Karpas-422 (cell line): ENCODE measurements at regions not wholly inside any gene's neighbourhood (a gene's known extent, or its start where the extent isn't known, plus 50 kb on each side); places are given as distances from the start of the nearest gene placed in this dataset.
"Not testable (repeated sequence)": the region's sequence is repeated elsewhere in the genome, so short reads cannot be mapped to it uniquely, and the experiment has no call there.

ENCODE experiments used
- DNase-seq: peaks from one replicate; pipeline ENCODE4 v3.0.0-alpha.2; 2015
- H2AFZ ChIP-seq: fragments of 200-600 bp; sonication (generic); 2 replicates; pipeline ENCODE4 v1.6.1; 2014; ENCODE audit warnings: antibody characterized with exemption, low read length, mixed read lengths
- H3K27ac ChIP-seq: fragments of 200-600 bp; sonication (generic); 2 replicates; pipeline ENCODE4 v1.5.1; 2014; ENCODE audit warnings: mild to moderate bottlenecking, low read length, moderate library complexity
- H3K27me3 ChIP-seq: fragments of 200-600 bp; sonication (generic); 2 replicates; pipeline ENCODE4 v1.6.1; 2014; ENCODE audit warnings: low read length, mixed read lengths
- H3K36me3 ChIP-seq: fragments of 200-600 bp; sonication (generic); 2 replicates; pipeline ENCODE4 v1.6.1; 2014; ENCODE audit warnings: low read length, mixed read lengths; ENCODE audit not compliant: insufficient read depth
- H3K4me1 ChIP-seq: fragments of 200-600 bp; sonication (generic); 2 replicates; pipeline ENCODE4 v1.6.1; 2014; ENCODE audit warnings: mild to moderate bottlenecking, low read length, mixed read lengths
- H3K4me2 ChIP-seq: fragments of 200-600 bp; sonication (generic); 2 replicates; pipeline ENCODE4 v1.6.1; 2014; ENCODE audit warnings: low read length, low read depth, mild to moderate bottlenecking; ENCODE audit not compliant: poor library complexity, severe bottlenecking
- H3K4me3 ChIP-seq: fragments of 200-600 bp; sonication (generic); 2 replicates; pipeline ENCODE4 v1.5.1; 2014; ENCODE audit warnings: mild to moderate bottlenecking, antibody characterized with exemption, low read length, mixed read lengths
- H3K79me2 ChIP-seq: fragments of 200-600 bp; sonication (generic); 2 replicates; pipeline ENCODE4 v1.6.1; 2014; ENCODE audit warnings: mild to moderate bottlenecking, low read length, mixed read lengths
- H3K9ac ChIP-seq: fragments of 200-600 bp; sonication (generic); 2 replicates; pipeline ENCODE4 v1.6.0; 2014; ENCODE audit warnings: low read length
- H3K9me2 ChIP-seq: fragments of 200-600 bp; sonication (generic), shearing (Covaris generic); replicated peaks from 2 replicates; pipeline ENCODE4 v1.6.0; 2014; ENCODE audit warnings: mild to moderate bottlenecking, low read length, moderate library complexity; ENCODE audit not compliant: insufficient read depth
- H3K9me3 ChIP-seq: fragments of 300-700, 200-600 bp; sonication (generic); 2 replicates; pipeline ENCODE4 v1.6.1; 2014; ENCODE audit warnings: low read length, mixed read lengths
- H4K20me1 ChIP-seq: fragments of 200-600 bp; sonication (generic); 2 replicates; pipeline ENCODE4 v1.6.1; 2014; ENCODE audit warnings: mild to moderate bottlenecking, antibody characterized with exemption, low read length, low read depth; ENCODE audit not compliant: insufficient read depth

DNA sequence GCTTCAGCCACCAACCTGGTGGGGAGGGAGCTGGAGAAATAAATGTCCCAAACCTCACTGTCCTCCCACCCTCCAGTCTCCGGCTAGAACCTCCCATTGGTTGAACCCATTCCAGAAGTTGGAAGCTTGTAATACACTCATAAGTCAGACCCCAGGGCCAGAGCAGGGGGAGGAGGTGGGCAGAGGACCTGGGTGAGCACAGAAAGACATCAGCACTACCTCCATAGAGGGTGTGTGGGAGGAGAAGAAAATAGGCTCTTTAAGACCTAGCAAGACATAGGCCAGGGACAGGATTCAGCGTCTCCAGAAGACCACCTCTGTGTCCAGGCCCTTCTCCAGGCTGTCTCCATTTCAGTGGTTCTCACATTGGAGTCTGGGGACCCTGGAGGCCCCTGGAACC, 73.3 kb upstream of the TOP1 start:
- Histone ChIP-seq H3K4me1 (peaks cover 4% of the 10 kb centered on the region; the same call in 1 of the 2 replicates), H3K4me2 (no peak overlapping the region), H3K79me2 (no peaks in the 10 kb centered on the region), H3K27me3 (no peaks in the 10 kb centered on the region), H3K9me2 (no peaks in the 10 kb centered on the region), H4K20me1 (no peaks in the 10 kb centered on the region), H2AFZ (no peak overlapping the region), H3K9ac (no peak overlapping the region), H3K27ac (no peak overlapping the region), H3K9me3 (no peaks in the 10 kb centered on the region), H3K4me3 (no peak overlapping the region), H3K36me3 (no peaks in the 10 kb centered on the region)
- no peak for DNase-seq

DNA sequence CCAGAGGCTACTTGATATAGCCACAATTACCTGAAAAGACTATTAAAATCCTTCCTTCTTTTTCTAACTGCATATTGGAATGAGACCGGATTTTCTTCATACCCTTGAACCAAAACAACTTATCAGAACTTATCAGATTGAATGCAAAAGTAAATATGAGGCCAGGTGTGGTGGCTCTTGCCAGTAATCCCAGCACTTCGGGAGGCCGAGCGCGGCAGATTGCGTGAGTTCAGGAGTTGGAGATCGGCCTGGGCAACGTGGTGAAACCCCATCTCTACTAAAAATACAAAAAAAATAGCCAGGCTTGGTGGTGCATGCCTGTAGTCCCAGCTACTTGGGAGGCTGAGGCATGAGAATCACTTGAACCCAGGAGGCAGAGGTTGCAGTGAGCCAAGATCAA, 72.8 kb upstream of the TOP1 start:
- not testable (repeated sequence) for H3K27ac ChIP-seq, H3K27me3 ChIP-seq, H3K36me3 ChIP-seq, H3K79me2 ChIP-seq, H3K9me3 ChIP-seq, H4K20me1 ChIP-seq, H3K4me2 ChIP-seq, H3K9me2 ChIP-seq, H2AFZ ChIP-seq, H3K9ac ChIP-seq, H3K4me1 ChIP-seq, DNase-seq, H3K4me3 ChIP-seq

DNA sequence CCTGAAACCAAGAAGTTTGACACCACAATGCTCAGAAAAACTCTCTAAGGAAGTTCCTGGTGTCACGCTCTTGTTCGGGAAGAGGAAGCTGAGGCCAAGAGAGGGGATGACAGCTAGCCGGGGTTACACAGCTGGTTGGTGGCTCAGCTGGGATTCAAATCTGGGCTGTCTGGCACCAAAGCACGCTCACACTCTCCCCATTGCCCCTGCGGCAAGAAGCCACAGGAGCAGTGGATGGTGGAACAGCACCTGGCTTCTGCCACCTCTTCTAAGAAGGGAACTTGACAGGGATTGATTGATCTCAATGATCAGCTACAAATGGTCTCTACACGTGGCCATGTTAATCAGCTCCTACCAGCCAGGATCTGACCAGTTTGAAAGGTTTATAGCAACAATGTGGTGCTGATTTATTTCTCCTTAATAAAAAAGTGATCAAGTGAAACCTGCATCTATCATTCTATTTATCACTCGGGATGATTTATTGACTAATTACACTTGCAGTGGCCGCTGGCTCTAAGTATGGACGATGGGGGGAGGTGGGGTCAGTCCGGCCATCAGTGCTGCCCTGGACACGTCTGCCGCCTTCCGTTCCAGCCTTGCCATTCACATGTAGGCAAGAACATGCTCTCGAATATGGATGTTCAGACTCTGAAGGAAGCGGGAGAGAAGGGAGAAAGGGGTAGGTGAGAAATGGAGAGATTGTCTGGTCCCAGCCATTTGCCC, 71.9 kb upstream of the TOP1 start:
- H3K4me2 ChIP-seq, result no peak overlapping the region
- H2AFZ ChIP-seq, result no peak overlapping the region
- peaks cover 4% of the 10 kb centered on the region; the same call in 1 of the 2 replicates for H3K4me1 ChIP-seq

DNA sequence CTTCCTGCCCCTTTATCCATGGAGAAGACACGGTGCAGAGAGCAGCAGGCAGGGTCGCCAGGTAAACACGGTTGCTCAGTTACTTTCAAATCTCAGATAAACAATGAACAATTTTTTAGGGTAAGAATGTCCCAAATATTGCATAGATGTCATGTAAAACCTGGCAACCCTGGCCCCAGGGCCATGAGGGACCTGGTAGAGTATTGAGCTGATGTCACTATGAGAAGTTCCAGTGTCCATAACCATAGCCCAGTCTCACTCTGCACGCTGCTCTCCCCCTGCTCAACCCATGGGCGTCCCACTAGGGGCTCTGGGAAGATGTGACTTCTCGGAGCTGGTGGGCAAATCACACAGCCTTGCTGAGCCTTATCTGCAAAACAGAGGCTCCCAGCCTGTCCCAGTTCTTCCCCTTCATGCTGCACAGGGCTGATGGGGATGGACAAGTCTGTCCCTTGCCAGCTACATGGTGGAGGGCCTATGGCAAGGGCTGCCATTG, 71.3 kb upstream of the TOP1 start:
- Histone ChIP-seq H3K27ac (no peak overlapping the region), H3K9ac (no peak overlapping the region), H3K4me1 (peaks cover 4% of the 10 kb centered on the region; the same call in 1 of the 2 replicates), H3K36me3 (no peaks in the 10 kb centered on the region), H3K79me2 (no peaks in the 10 kb centered on the region), H3K4me3 (no peak overlapping the region), H3K9me3 (no peaks in the 10 kb centered on the region), H2AFZ (no peak overlapping the region), H3K4me2 (no peak overlapping the region), H3K9me2 (no peaks in the 10 kb centered on the region), H4K20me1 (no peaks in the 10 kb centered on the region), H3K27me3 (no peaks in the 10 kb centered on the region)
- DNase-seq, result no peak

More for the DNA sequence above, 71.9 kb upstream of the TOP1 start:
- DNase-seq, result peak; percentile 61
- no peaks in the 10 kb centered on the region for H3K9me2 ChIP-seq
- H3K27ac ChIP-seq, result no peak overlapping the region
- H4K20me1 ChIP-seq, result no peaks in the 10 kb centered on the region
- H3K9me3 ChIP-seq, result no peaks in the 10 kb centered on the region
- H3K27me3 ChIP-seq, result no peaks in the 10 kb centered on the region
- H3K79me2 ChIP-seq, result no peaks in the 10 kb centered on the region
- H3K9ac ChIP-seq, result no peak overlapping the region
- no peaks in the 10 kb centered on the region for H3K36me3 ChIP-seq
- no peak overlapping the region for H3K4me3 ChIP-seq

DNA sequence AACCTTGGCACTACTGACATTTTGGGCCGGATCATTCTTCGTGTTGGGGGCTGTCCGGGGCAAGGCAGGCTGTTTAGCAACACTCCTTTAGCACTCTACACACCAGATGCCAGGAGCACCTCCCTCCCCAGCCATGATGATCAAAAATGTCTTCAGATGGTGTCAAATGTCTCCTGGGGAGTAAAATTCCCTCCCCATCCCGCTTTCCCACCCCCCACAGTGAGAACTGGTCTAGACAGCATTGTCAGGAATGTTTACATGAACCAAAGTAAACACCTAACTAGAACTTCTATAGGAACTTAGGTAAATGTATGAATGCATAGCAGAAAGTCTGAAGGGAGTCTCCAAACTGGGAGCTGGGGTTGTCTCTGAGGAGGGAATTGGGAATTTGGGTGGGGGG, 70.0 kb upstream of the TOP1 start:
- no peak for DNase-seq
- Histone ChIP-seq H3K9ac (no peak overlapping the region), H2AFZ (no peak overlapping the region), H3K36me3 (no peaks in the 10 kb centered on the region), H3K9me2 (no peaks in the 10 kb centered on the region), H3K4me2 (no peak overlapping the region), H3K9me3 (no peaks in the 10 kb centered on the region), H3K79me2 (no peaks in the 10 kb centered on the region), H4K20me1 (no peaks in the 10 kb centered on the region), H3K4me3 (no peak overlapping the region), H3K4me1 (peaks cover 4% of the 10 kb centered on the region; the same call in 1 of the 2 replicates), H3K27me3 (no peaks in the 10 kb centered on the region), H3K27ac (no peak overlapping the region)

DNA sequence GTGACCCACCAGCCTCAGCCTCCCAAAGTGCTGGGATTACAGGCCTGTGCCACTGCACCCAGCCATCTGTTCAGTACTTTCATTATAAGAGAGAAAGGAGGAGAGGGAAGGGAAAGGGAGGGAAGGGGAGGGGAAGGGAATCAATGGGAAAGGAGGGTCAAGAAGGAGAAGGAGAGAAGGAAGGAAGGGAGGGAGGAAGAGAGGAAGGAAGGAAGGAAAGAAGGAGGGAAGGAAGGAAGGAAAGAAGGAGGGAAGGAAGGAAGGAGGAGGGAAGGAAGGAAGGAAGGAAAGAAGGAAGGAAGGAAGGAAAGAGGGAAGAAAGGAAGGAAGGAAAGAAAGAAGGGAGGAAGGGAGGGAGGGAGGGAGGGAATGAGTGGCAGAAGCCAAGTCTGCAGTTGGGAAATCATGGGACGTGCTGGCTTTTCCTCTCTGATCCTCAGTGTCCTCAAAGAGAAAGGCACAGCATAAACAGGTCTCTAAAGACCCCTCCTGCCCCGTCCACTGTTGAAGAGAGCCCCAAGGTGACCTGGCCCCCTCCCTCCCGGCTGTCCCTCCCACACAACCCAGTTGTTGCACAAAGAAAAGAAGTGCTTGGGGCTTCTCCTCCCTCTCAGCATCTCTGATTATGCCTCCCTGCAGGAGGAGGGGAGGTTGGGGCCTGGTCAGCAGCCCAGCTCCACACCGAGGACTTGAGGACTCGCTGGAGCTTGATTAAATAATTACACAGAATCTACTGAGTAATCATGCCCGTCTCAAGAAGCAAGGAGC, 69.1 kb upstream of the TOP1 start:
- Histone ChIP-seq H3K9ac (no peak overlapping the region), H3K79me2 (no peaks in the 10 kb centered on the region), H3K4me3 (no peak overlapping the region), H3K27ac (no peak overlapping the region), H3K36me3 (no peaks in the 10 kb centered on the region), H4K20me1 (no peaks in the 10 kb centered on the region), H3K9me3 (no peaks in the 10 kb centered on the region), H3K4me1 (peaks cover 4% of the 10 kb centered on the region; the same call in 1 of the 2 replicates), H2AFZ (no peak overlapping the region), H3K27me3 (no peaks in the 10 kb centered on the region), H3K4me2 (no peak overlapping the region), H3K9me2 (no peaks in the 10 kb centered on the region)
- DNase-seq, result no peak

DNA sequence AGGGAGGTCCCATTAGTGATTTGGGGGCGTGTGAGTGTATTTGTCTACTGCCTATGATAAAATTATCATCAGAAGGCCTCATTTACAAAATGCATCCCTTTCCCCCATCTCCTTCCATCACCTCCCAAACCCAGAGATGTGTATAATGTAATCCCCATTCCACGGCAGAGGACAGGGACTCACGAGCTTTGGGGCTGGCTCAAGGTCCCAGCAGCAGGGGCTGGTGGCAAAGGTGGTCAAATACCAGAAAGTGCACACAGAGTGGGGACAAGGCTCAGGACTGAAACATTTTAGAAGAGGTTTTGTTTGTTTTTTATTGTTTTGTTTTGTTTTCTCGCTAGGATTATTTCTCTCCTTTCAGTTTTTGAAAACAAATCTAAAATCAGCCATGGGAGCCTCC, 68.5 kb upstream of the TOP1 start:
- H2AFZ ChIP-seq, result no peak overlapping the region
- no peaks in the 10 kb centered on the region for H3K9me3 ChIP-seq
- H4K20me1 ChIP-seq, result no peaks in the 10 kb centered on the region
- no peak overlapping the region for H3K27ac ChIP-seq
- peaks cover 4% of the 10 kb centered on the region; the same call in 1 of the 2 replicates for H3K4me1 ChIP-seq
- no peak overlapping the region for H3K9ac ChIP-seq
- H3K9me2 ChIP-seq, result no peaks in the 10 kb centered on the region
- no peak overlapping the region for H3K4me2 ChIP-seq
- no peaks in the 10 kb centered on the region for H3K79me2 ChIP-seq
- H3K27me3 ChIP-seq, result no peaks in the 10 kb centered on the region
- DNase-seq, result no peak
- no peak overlapping the region for H3K4me3 ChIP-seq
- H3K36me3 ChIP-seq, result no peaks in the 10 kb centered on the region

DNA sequence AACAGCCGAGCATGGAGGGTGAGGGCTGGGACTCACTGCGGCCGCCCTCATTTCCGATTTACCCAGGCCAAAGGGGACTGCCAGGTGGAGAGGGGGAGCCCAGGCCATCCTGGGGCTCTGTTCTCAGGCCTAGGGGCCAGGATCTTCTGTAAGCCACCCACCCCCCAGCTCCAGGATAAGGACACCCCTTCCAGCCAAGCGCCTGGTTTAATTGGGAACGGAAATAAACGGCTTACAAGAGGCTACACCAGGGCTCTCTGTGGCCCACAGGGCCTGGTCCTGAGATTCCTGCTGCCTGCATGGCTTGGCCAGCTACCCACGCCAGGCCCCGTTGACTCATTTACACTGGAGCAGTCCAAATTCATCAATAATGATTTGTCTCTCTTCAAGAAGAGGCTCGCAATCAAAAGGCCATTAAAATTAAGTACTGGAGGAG, 68.1 kb upstream of the TOP1 start:
- Histone ChIP-seq H4K20me1 (no peaks in the 10 kb centered on the region), H3K4me1 (peaks cover 4% of the 10 kb centered on the region; the same call in 1 of the 2 replicates), H3K4me3 (no peak overlapping the region), H3K4me2 (no peak overlapping the region), H3K27me3 (no peaks in the 10 kb centered on the region), H2AFZ (no peak overlapping the region), H3K9me2 (no peaks in the 10 kb centered on the region), H3K36me3 (no peaks in the 10 kb centered on the region), H3K9ac (no peak overlapping the region), H3K79me2 (no peaks in the 10 kb centered on the region), H3K9me3 (no peaks in the 10 kb centered on the region), H3K27ac (no peak overlapping the region)
- no peak for DNase-seq
